ENCODE measurements at regions not wholly inside any gene's neighbourhood (a gene's known extent, or its start where the extent isn't known, plus 50 kb on each side); places are given as distances from the start of the nearest gene placed in this dataset.
"Not testable (repeated sequence)": the region's sequence is repeated elsewhere in the genome, so short reads cannot be mapped to it uniquely, and the experiment has no call there.

- DNase-seq = no peak
These were observed 469.0 kb upstream of the PTGER4 start for GRCh38 chr5:40210694-40211093.

GRCh38 chr5:40206030-40206429, 473.7 kb upstream of the PTGER4 start:
- no peak for DNase-seq

- DNase-seq = no peak
These were observed 475.6 kb upstream of the PTGER4 start for GRCh38 chr5:40204144-40204543.

- no peak for DNase-seq
These were observed 476.8 kb upstream of the PTGER4 start for GRCh38 chr5:40202814-40203440.

GRCh38 chr5:40198736-40199135, 481.0 kb upstream of the PTGER4 start:
- no peak for DNase-seq

- not testable (repeated sequence) for DNase-seq
These were observed 484.1 kb upstream of the PTGER4 start for GRCh38 chr5:40195574-40195973.

GRCh38 chr5:40191150-40191549, 488.6 kb upstream of the PTGER4 start:
- DNase-seq = no peak

GRCh38 chr5:40172721-40173120, 507.0 kb upstream of the PTGER4 start:
- no peak for DNase-seq

- DNase-seq = no peak
These were observed 507.7 kb upstream of the PTGER4 start for GRCh38 chr5:40171971-40172370.

GRCh38 chr5:40167283-40167682, 512.4 kb upstream of the PTGER4 start:
- no peak for DNase-seq

- DNase-seq = no peak
These were observed 512.9 kb upstream of the PTGER4 start for GRCh38 chr5:40166802-40167201.

GRCh38 chr5:40165789-40166728, 513.7 kb upstream of the PTGER4 start:
- DNase-seq = no peak

- DNase-seq = no peak
These were observed 514.5 kb upstream of the PTGER4 start for GRCh38 chr5:40165106-40165788.

GRCh38 chr5:40160435-40160834, 519.3 kb upstream of the PTGER4 start:
- DNase-seq = no peak

GRCh38 chr5:40154194-40154593, 525.5 kb upstream of the PTGER4 start:
- no peak for DNase-seq

GRCh38 chr5:40150896-40151295, 528.8 kb upstream of the PTGER4 start:
- DNase-seq = no peak

GRCh38 chr5:40141896-40142295, 537.8 kb upstream of the PTGER4 start:
- DNase-seq = no peak

GRCh38 chr5:40141418-40141817, 538.3 kb upstream of the PTGER4 start:
- DNase-seq = no peak

- DNase-seq = no peak
These were observed 542.5 kb upstream of the PTGER4 start for GRCh38 chr5:40137223-40137622.

- DNase-seq = no peak
These were observed 544.7 kb upstream of the PTGER4 start for GRCh38 chr5:40134883-40135520.

GRCh38 chr5:40124367-40124766, 555.3 kb upstream of the PTGER4 start:
- no peak for DNase-seq

GRCh38 chr5:40121236-40121635, 558.5 kb upstream of the PTGER4 start:
- no peak for DNase-seq

GRCh38 chr5:40112875-40113274, 566.8 kb upstream of the PTGER4 start:
- DNase-seq = no peak

Measured in KG1 (cell line).